HEK293T (cell line): ENCODE measurements at regions not wholly inside any gene's neighbourhood (a gene's known extent, or its start where the extent isn't known, plus 50 kb on each side); places are given as distances from the start of the nearest gene placed in this dataset.
"Not testable (repeated sequence)": the region's sequence is repeated elsewhere in the genome, so short reads cannot be mapped to it uniquely, and the experiment has no call there.

Experiments
- CTCF ChIA-PET: fragments of 350-600 bp; formaldehyde crosslinking; extraction: SDS; loops from one replicate; lab custom pipeline; 2021; ENCODE audit warnings: antibody characterized with exemption, inconsistent platforms; lab: Yijun Ruan, JAX
- POLR2A ChIA-PET: fragments of 350-600 bp; formaldehyde crosslinking; extraction: SDS; loops from one replicate; lab custom pipeline; 2020; ENCODE audit warnings: antibody characterized with exemption, inconsistent platforms; lab: Yijun Ruan, JAX
- DNase-seq: peaks from one replicate; pipeline ENCODE4 v3.0.0; 2012; ENCODE audit warnings: mixed read lengths; ENCODE audit errors: extremely low spot score
- ARNT ChIP-seq: fragments of 450-650 bp; IDR thresholded peaks from 2 replicates; pipeline ENCODE4 v1.6.1; 2017; ENCODE audit warnings: mild to moderate bottlenecking
- BHLHE40 ChIP-seq: fragments of 450-650 bp; IDR thresholded peaks from 2 replicates; pipeline ENCODE4 v1.6.1; 2016; ENCODE audit warnings: mild to moderate bottlenecking, moderate library complexity, borderline replicate concordance
- CTBP1 ChIP-seq: fragments of 450-650 bp; IDR thresholded peaks from 2 replicates; pipeline ENCODE4 v1.6.1; 2016; ENCODE audit warnings: borderline replicate concordance
- ELF4 ChIP-seq: fragments of 450-650 bp; IDR thresholded peaks from 2 replicates; pipeline ENCODE4 v1.6.1; 2017; ENCODE audit warnings: antibody characterized with exemption
- FOXA1 ChIP-seq: fragments of 450-650 bp; IDR thresholded peaks from 2 replicates; pipeline ENCODE4 v1.6.1; 2016; ENCODE audit warnings: mild to moderate bottlenecking
- FOXK2 ChIP-seq: fragments of 450-650 bp; IDR thresholded peaks from 2 replicates; pipeline ENCODE4 v1.6.1; 2016; ENCODE audit warnings: mild to moderate bottlenecking
- FOXM1 ChIP-seq: fragments of 450-650 bp; IDR thresholded peaks from 2 replicates; pipeline ENCODE4 v1.6.1; 2017; ENCODE audit warnings: mild to moderate bottlenecking, borderline replicate concordance
- HDGF ChIP-seq: fragments of 450-650 bp; IDR thresholded peaks from 2 replicates; pipeline ENCODE4 v1.6.1; 2017; ENCODE audit warnings: antibody characterized with exemption, borderline replicate concordance
- L3MBTL2 ChIP-seq: fragments of 450-650 bp; conservative IDR thresholded peaks from 2 replicates; pipeline ENCODE4 v1.6.1; 2016; ENCODE audit warnings: mild to moderate bottlenecking
- LEF1 ChIP-seq: fragments of 450-650 bp; IDR thresholded peaks from 2 replicates; pipeline ENCODE4 v1.6.1; 2017; ENCODE audit warnings: mild to moderate bottlenecking, borderline replicate concordance
- NFRKB ChIP-seq: fragments of 450-650 bp; IDR thresholded peaks from 2 replicates; pipeline ENCODE4 v1.6.1; 2016; ENCODE audit warnings: mild to moderate bottlenecking, moderate library complexity
- PKNOX1 ChIP-seq: fragments of 450-650 bp; IDR thresholded peaks from 2 replicates; pipeline ENCODE4 v1.6.1; 2016
- SP1 ChIP-seq: fragments of 450-650 bp; IDR thresholded peaks from 2 replicates; pipeline ENCODE4 v1.6.1; 2017
- SUZ12 ChIP-seq: fragments of 450-650 bp; IDR thresholded peaks from 2 replicates; pipeline ENCODE4 v1.6.1; 2016; ENCODE audit warnings: mild to moderate bottlenecking
- TARDBP ChIP-seq: fragments of 450-650 bp; IDR thresholded peaks from 2 replicates; pipeline ENCODE4 v1.6.1; 2016
- ZNF384 ChIP-seq: fragments of 450-650 bp; IDR thresholded peaks from 2 replicates; pipeline ENCODE4 v1.6.1; 2016

GRCh38 chr10:117819304-117819703 lies 227.4 kb downstream of the RAB11FIP2 start:
- POLR2A ChIA-PET, result no interaction called here
- no peak for DNase-seq
- TF ChIP-seq TARDBP (no peak), ELF4 (no peak), ARNT (no peak), HDGF (no peak), BHLHE40 (no peak), FOXK2 (no peak), ZNF384 (no peak), CTBP1 (no peak)
- CTCF ChIA-PET, result no interaction called here

GRCh38 chr10:117823980-117824379 lies 222.8 kb downstream of the RAB11FIP2 start:
- POLR2A ChIA-PET, result no interaction called here
- no peak for DNase-seq
- TF ChIP-seq HDGF, result no peak
- no peak for TF ChIP-seq ELF4
- TF ChIP-seq BHLHE40, result no peak
- TF ChIP-seq ZNF384, result no peak
- no peak for TF ChIP-seq SUZ12
- no peak for TF ChIP-seq CTBP1
- no peak for TF ChIP-seq L3MBTL2
- TF ChIP-seq FOXA1, result no peak
- TF ChIP-seq PKNOX1, result no peak
- no peak for TF ChIP-seq FOXK2
- no peak for TF ChIP-seq ARNT
- TF ChIP-seq FOXM1, result no peak
- no peak for TF ChIP-seq LEF1
- TF ChIP-seq TARDBP, result no peak
- TF ChIP-seq NFRKB, result no peak
- TF ChIP-seq SP1, result no peak
- CTCF ChIA-PET, result no interaction called here

GRCh38 chr10:117830205-117830604 lies 216.5 kb downstream of the RAB11FIP2 start:
- POLR2A ChIA-PET, result no interaction called here
- TF ChIP-seq ZNF384, result no peak
- no peak for TF ChIP-seq HDGF
- TF ChIP-seq ELF4, result no peak
- no peak for TF ChIP-seq ARNT
- no peak for TF ChIP-seq SP1
- TF ChIP-seq FOXA1, result no peak
- no peak for TF ChIP-seq SUZ12
- no peak for TF ChIP-seq L3MBTL2
- TF ChIP-seq CTBP1, result no peak
- TF ChIP-seq BHLHE40, result no peak
- TF ChIP-seq FOXM1, result no peak
- TF ChIP-seq PKNOX1, result no peak
- no peak for TF ChIP-seq TARDBP
- TF ChIP-seq NFRKB, result no peak
- no peak for TF ChIP-seq LEF1
- DNase-seq, result no peak
- CTCF ChIA-PET, result no interaction called here

GRCh38 chr10:117830787-117831212 lies 215.9 kb downstream of the RAB11FIP2 start:
- ChIA-PET POLR2A (no interaction called here), CTCF (no interaction called here)
- TF ChIP-seq NFRKB (no peak), SP1 (no peak), FOXK2 (no peak), LEF1 (no peak)
- no peak for DNase-seq

- POLR2A ChIA-PET, CTCF ChIA-PET: not testable (repeated sequence)
Observed at GRCh38 chr10:117838500-117839498, 207.9 kb downstream of the RAB11FIP2 start.

GRCh38 chr10:117856426-117856825 lies 190.3 kb downstream of the RAB11FIP2 start:
- POLR2A ChIA-PET, CTCF ChIA-PET, DNase-seq: not testable (repeated sequence)

More at GRCh38 chr10:117838500-117839498, 207.9 kb downstream of the RAB11FIP2 start:
- not testable (repeated sequence) for DNase-seq

GRCh38 chr10:117860135-117860534 lies 186.6 kb downstream of the RAB11FIP2 start:
- CTCF ChIA-PET, result interaction anchor here (0.6 to 0.8 kb wide), 2 partner anchors 322 to 384 kb away, joined by 3 read pairs; no protein-coding TSS in a partner anchor
- TF ChIP-seq BHLHE40, result no peak
- TF ChIP-seq SUZ12, result no peak
- TF ChIP-seq FOXM1, result no peak
- no peak for TF ChIP-seq FOXK2
- DNase-seq, result no peak
- POLR2A ChIA-PET, result no interaction called here
